HG03175 (cell line): ENCODE measurements at regions not wholly inside any gene's neighbourhood (a gene's known extent, or its start where the extent isn't known, plus 50 kb on each side); places are given as distances from the start of the nearest gene placed in this dataset.
"Not testable (repeated sequence)": the region's sequence is repeated elsewhere in the genome, so short reads cannot be mapped to it uniquely, and the experiment has no call there.

ENCODE experiments used
- ATAC-seq: cut with Tn5 transposase; IDR thresholded peaks from one replicate; pipeline ENCODE4 v1.9.1; 2021; ENCODE audit warnings: mild to moderate bottlenecking, moderate library complexity; ENCODE audit not compliant: unreplicated experiment

GRCh38 chr13:107927557-107927956, 287.8 kb downstream of the LIG4 start:
- no peak for ATAC-seq

GRCh38 chr13:107926515-107926914, 288.8 kb downstream of the LIG4 start:
- ATAC-seq = not testable (repeated sequence)

GRCh38 chr13:107916902-107917301, 298.4 kb downstream of the LIG4 start:
- not testable (repeated sequence) for ATAC-seq

- ATAC-seq = no peak
Measured at GRCh38 chr13:107912745-107913144, 302.6 kb downstream of the LIG4 start.

GRCh38 chr13:107907065-107907805, 308.1 kb downstream of the LIG4 start:
- no peak for ATAC-seq

- ATAC-seq = no peak
Measured at GRCh38 chr13:107906131-107906530, 309.2 kb downstream of the LIG4 start.

- no peak for ATAC-seq
Measured at GRCh38 chr13:107901996-107902562, 313.3 kb downstream of the LIG4 start.

GRCh38 chr13:107901230-107901629, 314.1 kb downstream of the LIG4 start:
- ATAC-seq = no peak

- no peak for ATAC-seq
Measured at GRCh38 chr13:107900775-107901174, 314.6 kb downstream of the LIG4 start.

- no peak for ATAC-seq
Measured at GRCh38 chr13:107886118-107886517, 329.2 kb downstream of the LIG4 start.

- no peak for ATAC-seq
Measured at GRCh38 chr13:107884564-107884963, 330.8 kb downstream of the LIG4 start.

GRCh38 chr13:107883561-107884175, 331.7 kb downstream of the LIG4 start:
- no peak for ATAC-seq

GRCh38 chr13:107882708-107883560, 332.4 kb downstream of the LIG4 start:
- no peak for ATAC-seq

- no peak for ATAC-seq
Measured at GRCh38 chr13:107881362-107881761, 334.0 kb downstream of the LIG4 start.

- no peak for ATAC-seq
Measured at GRCh38 chr13:107874456-107874855, 340.9 kb downstream of the LIG4 start.

GRCh38 chr13:107873926-107874325, 341.4 kb downstream of the LIG4 start:
- no peak for ATAC-seq

GRCh38 chr13:107870400-107870799, 344.9 kb downstream of the LIG4 start:
- ATAC-seq = no peak

GRCh38 chr13:107867701-107868661, 347.4 kb downstream of the LIG4 start:
- ATAC-seq = no peak

- ATAC-seq = no peak
Measured at GRCh38 chr13:107866941-107867623, 348.3 kb downstream of the LIG4 start.
